Thoracic aorta (tissue), 2 donors: ENCODE measurements at regions not wholly inside any gene's neighbourhood (a gene's known extent, or its start where the extent isn't known, plus 50 kb on each side); places are given as distances from the start of the nearest gene placed in this dataset.

Source experiments
- ATAC-seq: fragments of 150-250 bp; one replicate; pipeline ENCODE4 v1.8.0; 2017; ENCODE audit warnings: low read depth; ENCODE audit not compliant: insufficient number of reproducible peaks, low FRiP score
- DNase-seq: peaks from one replicate; pipeline ENCODE4 v3.0.0-alpha.2; 2020; ENCODE audit warnings: low spot score
- H3K27ac ChIP-seq, 2 donors: fragments of 200-600 bp; sonication (generic); 1 replicate in 1 of 2; 2 replicates in 1 of 2; pipeline ENCODE4 v1.5.1; 2016; ENCODE audit warnings: mild to moderate bottlenecking in 2 of 2, moderate library complexity in 2 of 2
- H3K27me3 ChIP-seq: fragments of 200-600 bp; sonication (generic); replicated peaks from 2 replicates; pipeline ENCODE4 v1.6.0; 2016; ENCODE audit warnings: mild to moderate bottlenecking; ENCODE audit not compliant: insufficient read depth
- H3K36me3 ChIP-seq: fragments of 200-600 bp; sonication (generic); one replicate; pipeline ENCODE4 v1.5.1; 2016
- H3K4me1 ChIP-seq, 2 donors: fragments of 200-600 bp; sonication (generic); 1 replicate in 1 of 2; 2 replicates in 1 of 2; pipeline versions ENCODE4 v1.5.1 to v1.6.0; 2016; ENCODE audit warnings: low read depth in 2 of 2, mild to moderate bottlenecking in 1 of 2; ENCODE audit not compliant: control insufficient read depth in 1 of 2
- H3K4me3 ChIP-seq: fragments of 200-600 bp; sonication (generic); 2 replicates; pipeline ENCODE4 v1.5.1; 2016; ENCODE audit warnings: mild to moderate bottlenecking
- H3K9me3 ChIP-seq: fragments of 200-600 bp; sonication (generic); 2 replicates; pipeline ENCODE4 v1.5.1; 2016
- CTCF ChIP-seq: fragments of 200-600 bp; sonication (generic); IDR thresholded peaks from one replicate; pipeline ENCODE4 v1.5.1; 2019; ENCODE audit warnings: antibody characterized with exemption

DNA sequence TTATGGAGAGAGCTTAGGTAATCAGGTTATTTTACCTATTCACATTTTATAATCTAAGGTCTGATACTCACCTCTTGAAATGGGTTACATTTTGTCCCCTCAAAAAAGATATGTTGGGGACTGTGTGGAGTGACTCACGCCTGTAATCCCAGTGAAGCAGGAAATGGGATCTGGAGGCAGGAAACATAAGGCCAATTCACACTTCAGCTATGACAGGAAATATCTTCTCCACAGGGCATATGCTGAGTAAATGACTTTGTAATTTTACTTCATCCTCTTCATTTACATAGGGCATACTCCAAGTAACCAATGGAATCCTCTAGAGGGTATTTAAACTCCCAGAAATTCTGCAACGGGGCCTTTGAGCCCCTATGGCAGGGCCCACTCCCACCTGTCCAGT is 54.8 kb upstream of the ZMAT1 start:
- Histone ChIP-seq H3K27ac (no peak overlapping the region), H3K27me3 (no peaks in the 10 kb centered on the region), H3K4me3 (no peak overlapping the region), H3K4me1 (no peaks in the 10 kb centered on the region), H3K36me3 (no peaks in the 10 kb centered on the region), H3K9me3 (no peaks in the 10 kb centered on the region)
- ATAC-seq = no peak
- no peak for DNase-seq
- no peak for TF ChIP-seq CTCF
